H1 (cell line): ENCODE measurements at regions not wholly inside any gene's neighbourhood (a gene's known extent, or its start where the extent isn't known, plus 50 kb on each side); places are given as distances from the start of the nearest gene placed in this dataset.

ENCODE experiments used
- CTCF ChIA-PET: fragments of 300-600 bp; sonication (Branson Sonifier 250); formaldehyde crosslinking; loops from one replicate; lab custom pipeline; 2021; ENCODE audit not compliant: partially characterized antibody; lab: Charles Lee
- POLR2A ChIA-PET: fragments of 300-600 bp; sonication (Branson Sonifier 250); formaldehyde crosslinking; loops from one replicate; lab custom pipeline; 2021; ENCODE audit warnings: inconsistent platforms; ENCODE audit not compliant: partially characterized antibody; lab: Charles Lee
- DNase-seq, 2 experiments: peaks; one replicate each; pipeline versions ENCODE4 v3.0.0 to v3.0.0-alpha.2; 2010 to 2022; ENCODE audit warnings: low spot score in 2 of 2, low read depth in 1 of 2, mixed read lengths in 1 of 2
- FAIRE-seq: peaks from 2 replicates; lab custom pipeline; 2011; peaks lifted over from hg19 to GRCh38; lab: Jason Lieb, UNC
- H2AFZ ChIP-seq: 2 replicates; pipeline ENCODE4 v1.8.1; 2012; ENCODE audit warnings: low read length, inconsistent platforms
- H2AK5ac ChIP-seq: 2 replicates; pipeline ENCODE4 v1.6.1; 2013; ENCODE audit warnings: low read depth, low read length
- H2BK120ac ChIP-seq: replicated peaks from 2 replicates; pipeline ENCODE3; 2013; ENCODE audit warnings: low read depth, low read length, inconsistent platforms
- H2BK12ac ChIP-seq: 2 replicates; pipeline ENCODE4 v1.6.1; 2013; ENCODE audit warnings: low read depth, low read length
- H2BK15ac ChIP-seq: 2 replicates; pipeline ENCODE4 v1.6.1; 2013; ENCODE audit warnings: low read length
- H2BK20ac ChIP-seq: 2 replicates; pipeline ENCODE4 v1.6.1; 2013; ENCODE audit warnings: low read length
- H2BK5ac ChIP-seq: 2 replicates; pipeline ENCODE4 v1.6.1; 2013; ENCODE audit warnings: low read depth, low read length
- H3K14ac ChIP-seq: 2 replicates; pipeline ENCODE4 v1.6.1; 2013; ENCODE audit warnings: inconsistent platforms; ENCODE audit not compliant: insufficient read length
- H3K18ac ChIP-seq: 2 replicates; pipeline ENCODE4 v1.6.1; 2013; ENCODE audit warnings: low read length; ENCODE audit errors: extremely low read depth
- H3K23ac ChIP-seq: 2 replicates; pipeline ENCODE4 v1.6.1; 2013; ENCODE audit warnings: inconsistent platforms; ENCODE audit not compliant: insufficient read length
- H3K23me2 ChIP-seq: 2 replicates; pipeline ENCODE4 v1.6.1; 2013; ENCODE audit warnings: low read depth, low read length
- H3K27ac ChIP-seq: 2 replicates; pipeline ENCODE4 v1.6.1; 2011; ENCODE audit warnings: low read depth, low read length, inconsistent platforms
- H3K27me3 ChIP-seq, 4 experiments: replicated peaks in 1 of 4; 1 replicate in 1 of 4; 2 replicates in 3 of 4; pipeline versions ENCODE4 v1.6.1 to v1.8.1; 2011 to 2013; ENCODE audit warnings: low read length in 3 of 4, mild to moderate bottlenecking in 3 of 4, inconsistent platforms in 2 of 4, mixed read lengths in 2 of 4, moderate library complexity in 1 of 4; ENCODE audit not compliant: control insufficient read depth in 3 of 4, insufficient read depth in 3 of 4; ENCODE audit errors: extremely low read depth in 1 of 4
- H3K36me3 ChIP-seq, 4 experiments: 2 replicates each; pipeline versions ENCODE4 v1.6.1 to v1.8.1; 2011 to 2013; ENCODE audit warnings: mild to moderate bottlenecking in 4 of 4, low read length in 3 of 4, moderate library complexity in 2 of 4, control low read depth in 1 of 4, inconsistent platforms in 1 of 4; ENCODE audit not compliant: insufficient read depth in 4 of 4, control insufficient read depth in 2 of 4
- H3K4ac ChIP-seq: replicated peaks from 2 replicates; pipeline ENCODE3; 2013; ENCODE audit warnings: low read length, low read depth, mixed read lengths, inconsistent platforms; ENCODE audit not compliant: insufficient read length
- H3K4me1 ChIP-seq, 4 experiments: replicated peaks in 1 of 4; 1 replicate in 1 of 4; 2 replicates in 3 of 4; pipeline versions ENCODE4 v1.6.1 to v1.8.1; 2011 to 2013; ENCODE audit warnings: low read length in 3 of 4, inconsistent platforms in 2 of 4, mixed read lengths in 1 of 4; ENCODE audit not compliant: insufficient read depth in 4 of 4, control insufficient read depth in 3 of 4
- H3K4me2 ChIP-seq, 2 experiments: 2 replicates each; pipeline versions ENCODE4 v1.6.1 to v1.8.1; 2011 to 2013; ENCODE audit warnings: low read depth in 2 of 2, low read length in 2 of 2, control low read depth in 1 of 2, inconsistent platforms in 1 of 2, mild to moderate bottlenecking in 1 of 2; ENCODE audit not compliant: insufficient read depth in 1 of 2
- H3K4me3 ChIP-seq, 4 experiments: fragments of 200-600, 300-600 bp in 1 of 4; sonication (generic), shearing (Covaris generic), sonication (Bioruptor Twin) in 1 of 4; 2 replicates each; pipeline versions ENCODE4 v1.5.1 to v1.8.1; 2011 to 2016; ENCODE audit warnings: low read length in 4 of 4, low read depth in 3 of 4, control low read depth in 2 of 4, inconsistent platforms in 2 of 4, mild to moderate bottlenecking in 2 of 4, mixed read lengths in 1 of 4, moderate library complexity in 1 of 4; ENCODE audit not compliant: insufficient read depth in 2 of 4; ENCODE audit errors: extremely low read depth in 1 of 4
- H3K56ac ChIP-seq: replicated peaks from 2 replicates; pipeline ENCODE3; 2013; ENCODE audit warnings: low read depth, mild to moderate bottlenecking, mixed read lengths, low read length, inconsistent platforms; ENCODE audit not compliant: insufficient read length
- H3K79me1 ChIP-seq: 2 replicates; pipeline ENCODE4 v1.6.1; 2013; ENCODE audit warnings: low read depth, low read length, control low read depth
- H3K79me2 ChIP-seq, 2 experiments: 2 replicates each; pipeline versions ENCODE4 v1.6.1 to v1.8.1; 2012 to 2013; ENCODE audit warnings: low read length in 2 of 2, mild to moderate bottlenecking in 2 of 2, inconsistent platforms in 1 of 2; ENCODE audit not compliant: insufficient read depth in 2 of 2, control insufficient read depth in 1 of 2
- H3K9ac ChIP-seq, 4 experiments: replicated peaks in 1 of 4; 1 replicate in 1 of 4; 2 replicates in 3 of 4; pipeline versions ENCODE4 v1.6.1 to v1.8.1; 2011 to 2013; ENCODE audit warnings: low read depth in 3 of 4, low read length in 3 of 4, control low read depth in 2 of 4, mild to moderate bottlenecking in 2 of 4, moderate library complexity in 2 of 4, inconsistent platforms in 1 of 4; ENCODE audit errors: extremely low read depth in 1 of 4
- H3K9me3 ChIP-seq, 2 experiments: 2 replicates each; pipeline versions ENCODE4 v1.6.1 to v1.8.1; 2012 to 2013; ENCODE audit warnings: mild to moderate bottlenecking in 2 of 2, moderate library complexity in 2 of 2, control low read depth in 1 of 2, inconsistent platforms in 1 of 2, low read depth in 1 of 2, low read length in 1 of 2, mixed read lengths in 1 of 2; ENCODE audit not compliant: insufficient read depth in 2 of 2
- H4K20me1 ChIP-seq, 2 experiments: replicated peaks in 1 of 2; 2 replicates each; pipeline versions ENCODE3 to v1.8.1; 2011 to 2013; ENCODE audit warnings: inconsistent platforms in 2 of 2, low read length in 2 of 2, mild to moderate bottlenecking in 1 of 2; ENCODE audit not compliant: insufficient read depth in 2 of 2, control insufficient read depth in 1 of 2
- H4K5ac ChIP-seq: 2 replicates; pipeline ENCODE4 v1.6.1; 2013; ENCODE audit warnings: low read length, low read depth, mixed read lengths, inconsistent platforms; ENCODE audit not compliant: insufficient read length
- H4K8ac ChIP-seq: 2 replicates; pipeline ENCODE4 v1.8.0; 2013; ENCODE audit warnings: mild to moderate bottlenecking, moderate library complexity, low read length, inconsistent platforms; ENCODE audit not compliant: insufficient read depth; ENCODE audit errors: extremely low read depth
- H4K91ac ChIP-seq: replicated peaks from 2 replicates; pipeline ENCODE3; 2013; ENCODE audit warnings: low read length, mixed read lengths, inconsistent platforms; ENCODE audit not compliant: insufficient read length
- BCL11A ChIP-seq, 2 experiments: IDR thresholded peaks; one replicate each; pipeline ENCODE4 v1.6.1; 2011; ENCODE audit warnings: low read depth in 2 of 2, low read length in 2 of 2, mild to moderate bottlenecking in 2 of 2
- CEBPB ChIP-seq: IDR thresholded peaks from 2 replicates; pipeline ENCODE4 v1.6.1; 2012; ENCODE audit warnings: low read depth, low read length
- CREB1 ChIP-seq: IDR thresholded peaks from 2 replicates; pipeline ENCODE4 v1.6.1; 2012; ENCODE audit warnings: inconsistent platforms
- EP300 ChIP-seq, 2 experiments: IDR thresholded peaks; 1 replicate in 1 of 2; 2 replicates in 1 of 2; pipeline ENCODE4 v1.6.1; 2011 to 2012; ENCODE audit warnings: low read depth in 2 of 2, low read length in 2 of 2, mild to moderate bottlenecking in 2 of 2, borderline replicate concordance in 1 of 2, inconsistent platforms in 1 of 2, moderate library complexity in 1 of 2
- GTF2F1 ChIP-seq: IDR thresholded peaks from 2 replicates; pipeline ENCODE4 v1.6.1; 2012; ENCODE audit warnings: low read depth, low read length, improper control_type of control experiment, borderline replicate concordance
- RAD21 ChIP-seq, 2 experiments: IDR thresholded peaks in 1 of 2; conservative IDR thresholded peaks in 1 of 2; 2 replicates each; pipeline ENCODE4 v1.6.1; 2011; ENCODE audit warnings: low read depth in 2 of 2, low read length in 2 of 2, improper control_type of control experiment in 1 of 2, inconsistent platforms in 1 of 2, mild to moderate bottlenecking in 1 of 2, moderate library complexity in 1 of 2
- SP4 ChIP-seq: IDR thresholded peaks from 2 replicates; pipeline ENCODE4 v1.6.1; 2012; ENCODE audit warnings: low read length, inconsistent platforms
- TBP ChIP-seq: IDR thresholded peaks from 2 replicates; pipeline ENCODE4 v1.6.1; 2011; ENCODE audit warnings: low read depth, low read length, improper control_type of control experiment
- TCF12 ChIP-seq: IDR thresholded peaks from 2 replicates; pipeline ENCODE4 v1.6.1; 2011; ENCODE audit warnings: low read depth, mild to moderate bottlenecking, low read length
- YY1 ChIP-seq: IDR thresholded peaks from 2 replicates; pipeline ENCODE4 v1.6.1; 2011; ENCODE audit warnings: low read depth, mild to moderate bottlenecking, low read length
- WGBS, 2 experiments: shearing (Covaris generic) in 1 of 2; methylation state at CpG; one replicate each; pipeline versions ENCODE4 v1.1.6 to v1.1.7; 2013 to 2015; ENCODE audit warnings: low lambda C conversion rate in 2 of 2, mixed read lengths in 2 of 2, inconsistent platforms in 1 of 2, low coverage in 1 of 2, missing lambda C conversion rate in 1 of 2; ENCODE audit not compliant: insufficient replicate concordance in 2 of 2, insufficient coverage in 1 of 2, insufficient read length in 1 of 2; ENCODE audit errors: extremely low coverage in 1 of 2, missing lambda C conversion rate in 1 of 2; 5-methylcytosine and 5-hydroxymethylcytosine counted together

DNA sequence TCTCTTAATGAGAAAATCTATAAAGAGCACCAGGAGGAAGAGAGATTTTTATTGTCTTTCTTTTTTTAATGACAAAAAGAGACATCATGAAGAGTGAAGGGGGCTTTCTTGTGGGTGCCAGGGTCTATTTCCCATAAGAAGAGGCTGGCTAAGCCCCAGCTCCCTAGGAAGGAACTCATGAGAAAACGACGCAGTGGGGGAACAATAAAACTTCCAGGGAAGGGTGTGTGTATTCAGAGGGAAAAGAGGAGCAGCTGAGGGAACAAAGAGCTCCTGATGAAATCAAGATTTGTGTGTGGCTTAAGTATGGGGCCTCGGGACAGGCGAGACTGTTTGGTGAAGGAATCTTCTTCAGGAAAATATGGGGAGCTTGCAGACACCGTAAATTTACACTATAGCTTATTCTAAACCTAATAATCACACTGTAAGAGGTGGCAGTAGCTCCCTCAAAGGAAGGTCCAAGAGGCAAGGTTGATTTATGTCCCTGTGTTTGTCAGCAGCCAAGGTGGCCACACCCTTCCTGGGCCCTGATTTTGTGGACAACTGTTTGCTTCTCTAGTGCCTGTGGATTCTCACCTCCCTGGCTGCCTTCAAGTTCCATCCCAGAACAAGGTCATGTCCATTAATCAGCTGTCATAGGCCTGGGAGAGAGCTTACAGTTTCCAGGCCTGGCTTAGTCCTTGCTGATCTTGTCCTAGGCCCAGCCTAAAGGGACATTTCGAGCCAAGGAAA lies 615.7 kb downstream of the INSC start:
- CTCF ChIA-PET = interaction anchor here (1.0 to 1.2 kb wide), 3 partner anchors 10 to 89 kb away, joined by 3 to 4 read pairs (median 3); no protein-coding TSS in a partner anchor
- no peak overlapping the region for H3K14ac ChIP-seq
- no peak overlapping the region for H2BK15ac ChIP-seq
- no peak overlapping the region for H3K4me2 ChIP-seq
- H2AK5ac ChIP-seq = no peak overlapping the region
- H2BK5ac ChIP-seq = no peak overlapping the region
- H3K79me2 ChIP-seq = no peaks in the 10 kb centered on the region
- H3K9ac ChIP-seq = no peak overlapping the region
- H3K23me2 ChIP-seq = no peaks in the 10 kb centered on the region; the same call in 1 of the 2 replicates
- POLR2A ChIA-PET = no interaction called here
- H4K8ac ChIP-seq = no peak overlapping the region; the same call in 1 of the 2 replicates
- no peak overlapping the region for H3K18ac ChIP-seq
- H3K27me3 ChIP-seq = no peaks in the 10 kb centered on the region
- H3K23ac ChIP-seq = no peak overlapping the region
- H3K9me3 ChIP-seq = no peaks in the 10 kb centered on the region
- DNase-seq (no peak), FAIRE-seq (no peak)
- no peak overlapping the region for H2BK20ac ChIP-seq
- H3K56ac ChIP-seq = no peak overlapping the region
- no peaks in the 10 kb centered on the region for H3K36me3 ChIP-seq
- H3K4me3 ChIP-seq = no peak overlapping the region
- no peaks in the 10 kb centered on the region for H3K79me1 ChIP-seq
- H4K20me1 ChIP-seq = no peaks in the 10 kb centered on the region
- no peak overlapping the region for H2BK120ac ChIP-seq
- 82% methylated on average over 6 of the region's 6 CpGs; no CpG with 5 or more reads in 1 of the 2 experiments for WGBS, 2 experiments
- H4K91ac ChIP-seq = no peak overlapping the region
- no peak overlapping the region for H2BK12ac ChIP-seq
- H4K5ac ChIP-seq = no peak overlapping the region
- no peak overlapping the region for H3K27ac ChIP-seq
- peaks cover 0 to 5% (median 3%) of the 10 kb centered on the region in 4 experiments; a peak in 2 of 7 replicates for H3K4me1 ChIP-seq
- 0 out of 2 replicates have a peak overlapping the region, but pooled peaks have one; percentile 15 for H2AFZ ChIP-seq
- H3K4ac ChIP-seq = no peak overlapping the region
- TF ChIP-seq YY1 (no peak), RAD21 (IDR thresholded peaks at IDR 0.05 in 1 of 2, conservative IDR thresholded peaks at IDR 0.05 in 1 of 2; ENCODE audit: low read depth in 2 of 2, low read length in 2 of 2) (no peak), TCF12 (no peak), CREB1 (no peak), BCL11A (IDR thresholded peaks at IDR 0.05; ENCODE audit: low read depth in 2 of 2, low read length in 2 of 2) (no peak), TBP (no peak), GTF2F1 (no peak), EP300 (IDR thresholded peaks at IDR 0.05; ENCODE audit: borderline replicate concordance in 1 of 2, low read depth in 2 of 2, low read length in 2 of 2) (no peak), CEBPB (no peak), SP4 (no peak)
